ENCODE measurements at regions not wholly inside any gene's neighbourhood (a gene's known extent, or its start where the extent isn't known, plus 50 kb on each side); places are given as distances from the start of the nearest gene placed in this dataset.

GRCh38 chr14:71552809-71553208, 379.4 kb upstream of the RGS6 start:
- no peak for ATAC-seq (ENCODE audit: poor library complexity)
- TF ChIP-seq, protein P1, sequence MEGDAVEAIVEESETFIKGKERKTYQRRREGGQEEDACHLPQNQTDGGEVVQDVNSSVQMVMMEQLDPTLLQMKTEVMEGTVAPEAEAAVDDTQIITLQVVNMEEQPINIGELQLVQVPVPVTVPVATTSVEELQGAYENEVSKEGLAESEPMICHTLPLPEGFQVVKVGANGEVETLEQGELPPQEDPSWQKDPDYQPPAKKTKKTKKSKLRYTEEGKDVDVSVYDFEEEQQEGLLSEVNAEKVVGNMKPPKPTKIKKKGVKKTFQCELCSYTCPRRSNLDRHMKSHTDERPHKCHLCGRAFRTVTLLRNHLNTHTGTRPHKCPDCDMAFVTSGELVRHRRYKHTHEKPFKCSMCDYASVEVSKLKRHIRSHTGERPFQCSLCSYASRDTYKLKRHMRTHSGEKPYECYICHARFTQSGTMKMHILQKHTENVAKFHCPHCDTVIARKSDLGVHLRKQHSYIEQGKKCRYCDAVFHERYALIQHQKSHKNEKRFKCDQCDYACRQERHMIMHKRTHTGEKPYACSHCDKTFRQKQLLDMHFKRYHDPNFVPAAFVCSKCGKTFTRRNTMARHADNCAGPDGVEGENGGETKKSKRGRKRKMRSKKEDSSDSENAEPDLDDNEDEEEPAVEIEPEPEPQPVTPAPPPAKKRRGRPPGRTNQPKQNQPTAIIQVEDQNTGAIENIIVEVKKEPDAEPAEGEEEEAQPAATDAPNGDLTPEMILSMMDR (IDR thresholded peaks at IDR 0.05), result no peak
- Histone ChIP-seq H3K27ac (ENCODE audit: low read depth in 1 of 2, low read length in 2 of 2) (no peak overlapping the region), H3K9me3 (ENCODE audit: control insufficient read depth in 1 of 2, insufficient read depth in 1 of 2, low read length in 2 of 2) (no peaks in the 10 kb centered on the region), H3K36me3 (ENCODE audit: insufficient read depth, low read length) (no peaks in the 10 kb centered on the region), H3K4me1 (ENCODE audit: insufficient read depth, low read length) (peaks cover 16% of the 10 kb centered on the region), H3K27me3 (ENCODE audit: control insufficient read depth in 1 of 2, insufficient read depth in 2 of 2, low read length in 2 of 2) (no peaks in the 10 kb centered on the region), H3K4me3 (ENCODE audit: low read length) (no peak overlapping the region)
- intact Hi-C loops (cut with DNase I, micrococcal nuclease), result no loop called here
- Mint-ChIP-seq H3K27me3 (no peaks in the 10 kb centered on the region), H3K27ac (peak overlapping the region; percentile 87), H3K4me1 (ENCODE audit: low read depth) (peaks cover 64% of the 10 kb centered on the region), H3K9me3 (no peaks in the 10 kb centered on the region), H3K4me3 (no peak overlapping the region), H3K36me3 (ENCODE audit: low read depth) (no peaks in the 10 kb centered on the region)
- no peak for DNase-seq
- CTCF ChIA-PET, result no interaction called here
- POLR2A ChIA-PET, result interaction anchor here (0.9 kb wide), 1 partner anchor 231 kb away, joined by 4 read pairs; no protein-coding TSS in a partner anchor

GRCh38 chr14:71553779-71554178, 378.4 kb upstream of the RGS6 start:
- Histone ChIP-seq H3K4me3 (ENCODE audit: low read length) (no peak overlapping the region), H3K27me3 (ENCODE audit: control insufficient read depth in 1 of 2, insufficient read depth in 2 of 2, low read length in 2 of 2) (no peaks in the 10 kb centered on the region), H3K4me1 (ENCODE audit: insufficient read depth, low read length) (peaks cover 16% of the 10 kb centered on the region), H3K36me3 (ENCODE audit: insufficient read depth, low read length) (no peaks in the 10 kb centered on the region), H3K9me3 (ENCODE audit: control insufficient read depth in 1 of 2, insufficient read depth in 1 of 2, low read length in 2 of 2) (no peaks in the 10 kb centered on the region), H3K27ac (ENCODE audit: low read depth in 1 of 2, low read length in 2 of 2) (peak overlapping the region in 1 of 2 donors; percentile 79)
- peak overlapping the region; percentile 87 for H3K27ac Mint-ChIP-seq
- H3K4me1 Mint-ChIP-seq (ENCODE audit: low read depth), result peaks cover 74% of the 10 kb centered on the region
- H3K36me3 Mint-ChIP-seq (ENCODE audit: low read depth), result no peaks in the 10 kb centered on the region
- intact Hi-C loops (cut with DNase I, micrococcal nuclease), result loop anchor here in 1 of 2 experiments (2.0 kb wide), 1 partner anchor 233 kb away; the partner anchor contains the start of gene SIPA1L1
- DNase-seq, result no peak
- H3K27me3 Mint-ChIP-seq, result no peaks in the 10 kb centered on the region
- no peak for ATAC-seq (ENCODE audit: poor library complexity)
- ChIA-PET CTCF (no interaction called here), POLR2A (interaction anchor here (0.9 to 2.0 kb wide), 2 partner anchors 232 kb away, joined by 4 to 11 read pairs; no protein-coding TSS in a partner anchor)
- TF ChIP-seq, protein P1 (IDR thresholded peaks at IDR 0.05), result no peak
- no peaks in the 10 kb centered on the region for H3K9me3 Mint-ChIP-seq
- H3K4me3 Mint-ChIP-seq, result peak overlapping the region; percentile 25

- peaks cover 16% of the 10 kb centered on the region for H3K4me1 ChIP-seq (ENCODE audit: insufficient read depth, low read length)
- H3K27ac ChIP-seq (ENCODE audit: low read depth in 1 of 2, low read length in 2 of 2), result peak overlapping the region in 1 of 2 donors; percentile 79
- ChIA-PET POLR2A (interaction anchor here (1.3 to 2.0 kb wide), 2 partner anchors 100 to 233 kb away, joined by 3 to 11 read pairs; no protein-coding TSS in a partner anchor), CTCF (no interaction called here)
- Mint-ChIP-seq H3K4me1 (ENCODE audit: low read depth) (peaks cover 74% of the 10 kb centered on the region), H3K27ac (peak overlapping the region; percentile 87), H3K27me3 (no peaks in the 10 kb centered on the region), H3K9me3 (no peaks in the 10 kb centered on the region), H3K36me3 (ENCODE audit: low read depth) (no peaks in the 10 kb centered on the region), H3K4me3 (peak overlapping the region; percentile 23)
- no peaks in the 10 kb centered on the region for H3K27me3 ChIP-seq (ENCODE audit: control insufficient read depth in 1 of 2, insufficient read depth in 2 of 2, low read length in 2 of 2)
- TF ChIP-seq, protein P1 (IDR thresholded peaks at IDR 0.05), result no peak
- no peak overlapping the region for H3K4me3 ChIP-seq (ENCODE audit: low read length)
- intact Hi-C loops (cut with DNase I, micrococcal nuclease), result loop anchor here in 1 of 2 experiments (2.0 kb wide), 1 partner anchor 234 kb away; the partner anchor contains the start of gene SIPA1L1
- DNase-seq (peak in 3 of 14 experiments; percentile 22 to 50 (median 37)), ATAC-seq (ENCODE audit: poor library complexity) (no peak)
- H3K9me3 ChIP-seq (ENCODE audit: control insufficient read depth in 1 of 2, insufficient read depth in 1 of 2, low read length in 2 of 2), result no peaks in the 10 kb centered on the region
- H3K36me3 ChIP-seq (ENCODE audit: insufficient read depth, low read length), result no peaks in the 10 kb centered on the region
These were observed 377.9 kb upstream of the RGS6 start for GRCh38 chr14:71554323-71554722.
